ENCODE measurements at regions not wholly inside any gene's neighbourhood (a gene's known extent, or its start where the extent isn't known, plus 50 kb on each side); places are given as distances from the start of the nearest gene placed in this dataset.

DNA sequence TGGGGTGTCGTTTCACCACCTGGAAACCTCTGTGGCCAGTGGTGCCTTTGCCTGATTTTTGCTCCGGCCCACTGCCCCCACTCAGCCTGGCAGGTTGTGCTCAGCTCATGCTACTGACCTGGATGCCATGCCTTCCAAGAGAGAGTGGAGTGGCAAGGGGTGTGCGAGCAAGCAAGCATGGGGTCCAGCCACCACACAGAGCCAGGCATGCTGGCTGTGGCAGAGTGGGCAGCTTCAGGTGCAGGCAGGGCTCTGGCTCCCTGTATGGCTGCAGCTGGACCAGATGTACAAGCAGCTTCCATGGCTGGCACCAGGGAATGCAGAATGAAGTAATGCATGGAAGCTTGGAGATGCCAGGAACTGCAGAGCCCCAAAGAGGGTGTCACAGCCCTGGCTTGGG lies 620.5 kb upstream of the SETBP1 start:
- no peak for TF ChIP-seq CTCF (IDR thresholded peaks at IDR 0.05; ENCODE audit: borderline replicate concordance, control extremely low read depth, extremely low read depth, insufficient read depth, missing control alignments)
- in situ Hi-C loops (cut with MboI; ENCODE audit: low sequenced_read_pairs, unreplicated experiment) = no loop called here
- DNase-seq (ENCODE audit: low spot score) = no peak

DNA sequence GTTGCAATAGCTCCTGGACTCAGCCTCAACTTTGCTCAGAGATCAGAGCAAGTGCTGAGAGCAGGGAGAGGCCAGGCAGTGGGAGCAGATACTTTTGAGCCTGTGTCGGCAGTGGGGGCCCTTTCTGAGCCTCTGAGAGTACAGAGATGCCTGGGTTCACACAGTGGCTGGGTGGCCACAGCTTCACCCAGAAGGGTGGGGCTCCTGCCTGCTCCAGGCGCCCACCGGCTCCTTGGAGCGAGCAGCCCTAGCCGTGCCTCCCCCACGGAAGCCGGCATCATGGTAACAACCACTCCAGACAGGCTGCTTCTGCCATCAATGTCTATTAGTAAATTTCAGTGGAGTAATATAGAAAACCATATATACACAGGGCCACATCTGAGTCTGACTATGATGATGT lies 619.2 kb upstream of the SETBP1 start:
- in situ Hi-C loops (cut with MboI; ENCODE audit: low sequenced_read_pairs, unreplicated experiment) = no loop called here
- no peak for TF ChIP-seq CTCF (IDR thresholded peaks at IDR 0.05; ENCODE audit: borderline replicate concordance, control extremely low read depth, extremely low read depth, insufficient read depth, missing control alignments)

DNA sequence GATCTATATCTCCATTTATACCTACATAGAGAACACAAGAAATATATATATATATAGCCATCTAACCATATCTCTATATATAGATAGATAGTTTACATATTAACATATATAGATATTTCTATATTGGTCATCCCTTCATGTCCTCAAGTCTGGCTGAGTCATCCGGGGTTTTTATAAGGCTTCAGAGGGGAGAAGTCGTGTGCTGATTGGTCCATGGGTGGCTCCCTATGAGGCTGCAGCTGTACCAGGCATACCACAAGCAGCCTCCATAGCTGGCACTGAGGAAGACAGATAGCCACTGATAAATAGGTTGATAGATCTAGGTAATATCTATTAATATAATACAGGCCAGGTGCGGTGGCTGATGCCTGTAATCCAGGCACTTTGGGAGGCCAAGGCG lies 618.3 kb upstream of the SETBP1 start:
- in situ Hi-C loops (cut with MboI; ENCODE audit: low sequenced_read_pairs, unreplicated experiment) = no loop called here
- TF ChIP-seq CTCF (IDR thresholded peaks at IDR 0.05; ENCODE audit: borderline replicate concordance, control extremely low read depth, extremely low read depth, insufficient read depth, missing control alignments) = no peak
- no peak for DNase-seq (ENCODE audit: low spot score)

More for the DNA sequence above, 619.2 kb upstream of the SETBP1 start:
- DNase-seq (ENCODE audit: low spot score) = no peak

- in situ Hi-C loops (cut with MboI; ENCODE audit: low sequenced_read_pairs, unreplicated experiment) = no loop called here
- no peak for TF ChIP-seq CTCF (IDR thresholded peaks at IDR 0.05; ENCODE audit: borderline replicate concordance, control extremely low read depth, extremely low read depth, insufficient read depth, missing control alignments)
- DNase-seq (ENCODE audit: low spot score) = no peak
Observed at GRCh38 chr18:44065206-44065605, 615.5 kb upstream of the SETBP1 start.

- no peak for DNase-seq (ENCODE audit: low spot score)
- TF ChIP-seq CTCF (IDR thresholded peaks at IDR 0.05; ENCODE audit: borderline replicate concordance, control extremely low read depth, extremely low read depth, insufficient read depth, missing control alignments) = no peak
- in situ Hi-C loops (cut with MboI; ENCODE audit: low sequenced_read_pairs, unreplicated experiment) = no loop called here
Observed at GRCh38 chr18:44066541-44066940, 614.1 kb upstream of the SETBP1 start.

- in situ Hi-C loops (cut with MboI; ENCODE audit: low sequenced_read_pairs, unreplicated experiment) = no loop called here
- no peak for TF ChIP-seq CTCF (IDR thresholded peaks at IDR 0.05; ENCODE audit: borderline replicate concordance, control extremely low read depth, extremely low read depth, insufficient read depth, missing control alignments)
- DNase-seq (ENCODE audit: low spot score) = no peak
Observed at GRCh38 chr18:44067186-44067585, 613.5 kb upstream of the SETBP1 start.

GRCh38 chr18:44075038-44075437 lies 605.6 kb upstream of the SETBP1 start:
- no peak for DNase-seq (ENCODE audit: low spot score)
- in situ Hi-C loops (cut with MboI; ENCODE audit: low sequenced_read_pairs, unreplicated experiment) = no loop called here
- no peak for TF ChIP-seq CTCF (IDR thresholded peaks at IDR 0.05; ENCODE audit: borderline replicate concordance, control extremely low read depth, extremely low read depth, insufficient read depth, missing control alignments)
